Erythroblast (primary cell): ENCODE measurements at regions not wholly inside any gene's neighbourhood (a gene's known extent, or its start where the extent isn't known, plus 50 kb on each side); places are given as distances from the start of the nearest gene placed in this dataset.
A peak's percentile ranks its signal among the peaks of the same experiment; 100 is the strongest.
"Not testable (repeated sequence)": the region's sequence is repeated elsewhere in the genome, so short reads cannot be mapped to it uniquely, and the experiment has no call there.

Experiments used
- DNase-seq, 2 experiments: peaks; one replicate each; lab custom pipeline; 2025; lab: John Stamatoyannopoulos, UW
- GATA1 ChIP-seq: IDR thresholded peaks from 2 replicates; pipeline ENCODE4 v1.6.1; 2011; ENCODE audit warnings: low read depth, mild to moderate bottlenecking, control low read depth, low read length, moderate library complexity
- POLR2A ChIP-seq: IDR thresholded peaks from 2 replicates; pipeline ENCODE4 v1.6.1; 2011; ENCODE audit warnings: mild to moderate bottlenecking, low read length

- TF ChIP-seq POLR2A (no peak), GATA1 (no peak)
- no peak for DNase-seq
Observed at GRCh38 chr5:101653996-101654395, 642.1 kb downstream of the SLCO4C1 start.

- DNase-seq: no peak
- no peak for TF ChIP-seq POLR2A
- TF ChIP-seq GATA1: no peak
Observed at GRCh38 chr5:101647861-101648260, 648.2 kb downstream of the SLCO4C1 start.

DNA sequence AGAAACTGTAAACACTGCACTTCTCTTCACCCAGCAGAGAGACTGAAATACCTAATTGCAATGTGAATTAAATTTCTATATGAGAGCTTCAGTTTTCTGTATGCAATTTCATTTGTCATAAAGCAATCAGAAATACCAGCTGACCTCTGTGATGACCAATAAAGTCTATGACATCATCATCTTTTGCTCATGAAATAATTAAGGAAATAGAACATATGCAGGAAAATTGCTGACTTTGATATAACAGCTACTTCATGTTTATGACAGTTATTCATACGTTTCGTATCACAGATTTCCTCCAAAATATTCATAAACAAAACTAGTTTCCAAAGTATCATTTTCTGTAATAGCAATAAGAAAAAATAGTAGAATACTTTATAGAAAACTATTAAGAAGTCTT is 652.3 kb downstream of the SLCO4C1 start:
- DNase-seq: no peak
- no peak for TF ChIP-seq POLR2A
- no peak for TF ChIP-seq GATA1

GRCh38 chr5:101637599-101637998 is 658.5 kb downstream of the SLCO4C1 start:
- DNase-seq: no peak
- TF ChIP-seq POLR2A: no peak
- TF ChIP-seq GATA1: no peak

GRCh38 chr5:101627770-101628169 is 668.3 kb downstream of the SLCO4C1 start:
- DNase-seq: not testable (repeated sequence)

- no peak for TF ChIP-seq POLR2A
- no peak for TF ChIP-seq GATA1
- no peak for DNase-seq
Observed at GRCh38 chr5:101626572-101626971, 669.5 kb downstream of the SLCO4C1 start.

GRCh38 chr5:101611039-101611438 is 685.0 kb downstream of the SLCO4C1 start:
- no peak for DNase-seq
- no peak for TF ChIP-seq POLR2A
- TF ChIP-seq GATA1: no peak

DNA sequence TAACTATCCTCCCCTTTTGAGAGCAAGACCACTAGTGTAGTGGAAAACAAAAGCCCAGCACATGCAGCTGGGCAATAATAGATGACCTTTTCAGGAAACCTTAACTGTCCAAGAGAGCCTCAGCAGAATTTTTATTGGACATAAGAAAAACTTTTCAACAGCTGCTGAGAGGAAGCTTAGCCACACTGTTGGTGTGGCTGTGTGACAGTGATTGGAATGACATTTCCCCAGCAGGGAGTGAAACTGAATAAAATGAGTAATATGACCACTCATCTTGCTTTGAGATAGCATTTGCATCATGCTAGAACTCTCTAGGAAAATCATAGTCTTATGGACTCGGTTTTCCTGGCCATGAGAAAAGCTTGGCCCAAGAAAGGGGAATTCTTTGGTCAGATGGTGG is 687.8 kb downstream of the SLCO4C1 start:
- DNase-seq: no peak

DNA sequence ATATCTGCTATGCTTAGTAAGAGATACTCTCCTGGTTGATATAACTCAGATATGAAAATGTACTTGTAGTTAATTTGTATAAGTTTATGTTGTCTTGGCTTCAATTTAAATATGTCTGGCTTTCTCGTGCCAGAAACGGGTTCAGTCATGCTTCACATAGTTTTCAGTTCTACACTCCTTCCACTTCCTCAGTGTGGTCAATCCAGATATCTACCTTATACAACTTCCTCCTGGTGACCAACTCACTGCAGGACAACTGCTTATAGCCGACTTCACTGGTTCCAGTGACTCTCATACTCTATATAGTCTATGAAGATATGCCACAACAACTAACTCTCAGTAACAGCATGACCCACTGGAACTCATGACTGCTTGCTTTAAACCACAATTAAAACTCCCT is 690.4 kb downstream of the SLCO4C1 start:
- no peak for DNase-seq
- TF ChIP-seq POLR2A: no peak
- no peak for TF ChIP-seq GATA1

More for the DNA sequence above, 687.8 kb downstream of the SLCO4C1 start:
- no peak for TF ChIP-seq GATA1
- TF ChIP-seq POLR2A: no peak

DNA sequence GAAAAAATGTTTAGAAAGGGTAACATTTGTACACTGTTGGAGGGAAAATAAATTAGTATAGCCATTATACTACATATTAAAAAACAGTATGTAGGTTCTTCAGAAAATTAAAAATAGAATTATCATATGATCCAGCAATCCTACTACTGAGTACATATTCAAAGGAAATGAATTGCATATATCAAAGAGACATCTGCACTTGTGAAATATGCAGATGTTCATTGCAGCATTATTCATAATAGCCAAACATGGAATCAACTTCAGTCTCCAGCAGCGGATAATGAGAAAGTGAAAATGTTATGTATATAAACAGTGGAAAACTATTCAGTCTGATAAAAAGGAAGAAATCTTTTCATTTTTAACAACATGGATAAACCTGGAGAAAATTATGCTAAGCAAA is 695.5 kb downstream of the SLCO4C1 start:
- no peak for TF ChIP-seq POLR2A
- no peak for TF ChIP-seq GATA1
- DNase-seq: no peak

GRCh38 chr5:101590384-101590783 is 687.3 kb upstream of the ST8SIA4 start:
- no peak for TF ChIP-seq GATA1
- TF ChIP-seq POLR2A: no peak
- peak; percentile 1 for DNase-seq

GRCh38 chr5:101585366-101585765 is 682.3 kb upstream of the ST8SIA4 start:
- DNase-seq: no peak
- TF ChIP-seq GATA1 (no peak), POLR2A (no peak)

- DNase-seq: no peak
Observed at GRCh38 chr5:101580591-101580990, 677.5 kb upstream of the ST8SIA4 start.

GRCh38 chr5:101574017-101574416 is 670.9 kb upstream of the ST8SIA4 start:
- no peak for DNase-seq
- no peak for TF ChIP-seq GATA1
- TF ChIP-seq POLR2A: no peak

More at GRCh38 chr5:101580591-101580990, 677.5 kb upstream of the ST8SIA4 start:
- TF ChIP-seq POLR2A (no peak), GATA1 (no peak)

DNA sequence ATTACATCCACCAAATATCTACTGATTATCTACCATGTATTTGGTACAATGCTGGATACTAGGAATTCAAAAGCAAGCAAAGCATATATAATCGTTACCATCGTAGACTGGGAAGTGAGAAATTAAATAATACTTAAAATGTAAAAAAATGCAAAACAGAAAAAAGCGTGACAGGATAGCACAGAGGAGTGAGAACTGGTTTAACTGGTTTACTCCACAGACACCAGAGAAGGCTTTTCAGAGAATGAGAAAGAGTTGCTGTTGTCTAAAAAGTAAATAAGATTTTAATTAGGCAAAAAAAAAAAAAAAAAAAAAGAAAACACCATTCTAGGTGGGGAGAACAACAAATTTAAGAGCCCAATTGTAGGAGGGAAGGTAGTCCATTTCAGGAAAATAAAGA is 657.9 kb upstream of the ST8SIA4 start:
- TF ChIP-seq GATA1 (no peak), POLR2A (no peak)
- DNase-seq: no peak
